Ovary (tissue), 7 donors: ENCODE measurements at regions not wholly inside any gene's neighbourhood (a gene's known extent, or its start where the extent isn't known, plus 50 kb on each side); places are given as distances from the start of the nearest gene placed in this dataset.

ENCODE experiments used
- DNase-seq, 5 donors: peaks; one replicate each; pipeline ENCODE4 v3.0.0-alpha.2; 2019 to 2020
- H3K27ac ChIP-seq, 2 donors: fragments of 200-600 bp; one replicate each; pipeline versions ENCODE4 v1.5.1 to v1.8.0; 2019 to 2022
- H3K27me3 ChIP-seq: fragments of 200-600 bp; one replicate; pipeline ENCODE4 v1.8.0; 2022
- H3K36me3 ChIP-seq: fragments of 200-600 bp; sonication (generic); one replicate; pipeline ENCODE4 v1.5.1; 2019
- H3K4me1 ChIP-seq: one replicate; pipeline ENCODE4 v1.8.1; 2013; ENCODE audit warnings: mild to moderate bottlenecking, moderate library complexity; ENCODE audit not compliant: insufficient read depth
- H3K4me3 ChIP-seq: fragments of 200-600 bp; sonication (generic); one replicate; pipeline ENCODE4 v1.5.1; 2017
- H3K9me3 ChIP-seq, 2 donors: fragments of 200-600 bp in 1 of 2; sonication (generic) in 1 of 2; one replicate each; pipeline versions ENCODE4 v1.5.1 to v1.8.1; 2013 to 2019; ENCODE audit warnings: mild to moderate bottlenecking in 1 of 2, moderate library complexity in 1 of 2
- EP300 ChIP-seq: sonication (generic); formaldehyde crosslinking; IDR thresholded peaks from one replicate; pipeline ENCODE4 v1.6.1; 2017; ENCODE audit warnings: antibody characterized with exemption
- POLR2A ChIP-seq: fragments of 450-650 bp; IDR thresholded peaks from one replicate; pipeline ENCODE4 v1.6.1; 2017; ENCODE audit warnings: antibody characterized with exemption, mild to moderate bottlenecking, moderate library complexity
- WGBS, 3 donors: extraction: QIAGEN DNeasy Blood & Tissue Kit in 1 of 3; methylation state at CpG; one replicate each; pipeline versions ENCODE4 v1.1.5 to v1.1.7; 2013 to 2017; 5-methylcytosine and 5-hydroxymethylcytosine counted together
- intact Hi-C, 4 donors: fragments of 100-400 bp; cut with DNase I; formaldehyde crosslinking; loops; one replicate each; pipeline versions ENCODE4 v1.11.0 to v1.15.1; 2022 to 2023
- TF ChIP-seq, protein P1 (sequence below), 3 donors: fragments of 450-650 bp in 2 of 3; fragments of 200-600 bp in 1 of 3; IDR thresholded peaks; one replicate each; pipeline versions ENCODE4 v1.5.1 to v1.8.0; 2016 to 2022; ENCODE audit warnings: antibody characterized with exemption in 3 of 3, mild to moderate bottlenecking in 1 of 3
- donor health status: DM: no; HTN: no; CAD: no; lungs with moderate emphysema.
- donor health status: DM: no; HTN: no; CAD: no.
- donor health status: Bipolar disorder and iron deficiency.
- donor health status: DM: no; HTN: no; CAD: no.
- donor health status: DM: yes; HTN: yes; CAD: no.

DNA sequence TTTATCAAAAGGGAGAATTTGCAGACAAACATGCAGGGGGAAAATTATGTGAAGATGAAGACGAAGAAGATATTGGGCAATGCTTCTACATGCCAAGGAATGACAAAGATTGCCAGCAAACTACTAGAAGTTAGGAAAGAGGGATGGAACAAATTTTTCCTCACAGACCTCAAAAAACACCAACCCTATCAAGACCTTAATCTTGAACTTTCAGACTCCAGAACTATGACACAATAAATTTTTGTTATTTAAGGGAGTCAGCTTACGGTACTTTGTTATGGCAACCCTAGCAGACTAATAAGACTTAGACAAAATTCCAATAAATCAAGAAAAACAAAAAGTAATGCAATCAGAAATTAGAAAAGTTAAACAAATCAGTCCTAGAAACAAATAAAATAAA, 280.0 kb upstream of the GNAI1 start:
- no peak for DNase-seq
- Histone ChIP-seq H3K27ac (no peak overlapping the region), H3K4me3 (no peak overlapping the region), H3K9me3 (no peaks in the 10 kb centered on the region), H3K27me3 (no peaks in the 10 kb centered on the region), H3K4me1 (no peaks in the 10 kb centered on the region), H3K36me3 (no peaks in the 10 kb centered on the region)
- 69 to 86% (median 70%) methylated on average over 2 of the region's 2 CpGs for WGBS, 3 donors
- intact Hi-C loops: no loop called here
- TF ChIP-seq POLR2A: no peak
- no peak for TF ChIP-seq EP300
- TF ChIP-seq, protein P1, sequence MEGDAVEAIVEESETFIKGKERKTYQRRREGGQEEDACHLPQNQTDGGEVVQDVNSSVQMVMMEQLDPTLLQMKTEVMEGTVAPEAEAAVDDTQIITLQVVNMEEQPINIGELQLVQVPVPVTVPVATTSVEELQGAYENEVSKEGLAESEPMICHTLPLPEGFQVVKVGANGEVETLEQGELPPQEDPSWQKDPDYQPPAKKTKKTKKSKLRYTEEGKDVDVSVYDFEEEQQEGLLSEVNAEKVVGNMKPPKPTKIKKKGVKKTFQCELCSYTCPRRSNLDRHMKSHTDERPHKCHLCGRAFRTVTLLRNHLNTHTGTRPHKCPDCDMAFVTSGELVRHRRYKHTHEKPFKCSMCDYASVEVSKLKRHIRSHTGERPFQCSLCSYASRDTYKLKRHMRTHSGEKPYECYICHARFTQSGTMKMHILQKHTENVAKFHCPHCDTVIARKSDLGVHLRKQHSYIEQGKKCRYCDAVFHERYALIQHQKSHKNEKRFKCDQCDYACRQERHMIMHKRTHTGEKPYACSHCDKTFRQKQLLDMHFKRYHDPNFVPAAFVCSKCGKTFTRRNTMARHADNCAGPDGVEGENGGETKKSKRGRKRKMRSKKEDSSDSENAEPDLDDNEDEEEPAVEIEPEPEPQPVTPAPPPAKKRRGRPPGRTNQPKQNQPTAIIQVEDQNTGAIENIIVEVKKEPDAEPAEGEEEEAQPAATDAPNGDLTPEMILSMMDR (IDR thresholded peaks at IDR 0.05): no peak

DNA sequence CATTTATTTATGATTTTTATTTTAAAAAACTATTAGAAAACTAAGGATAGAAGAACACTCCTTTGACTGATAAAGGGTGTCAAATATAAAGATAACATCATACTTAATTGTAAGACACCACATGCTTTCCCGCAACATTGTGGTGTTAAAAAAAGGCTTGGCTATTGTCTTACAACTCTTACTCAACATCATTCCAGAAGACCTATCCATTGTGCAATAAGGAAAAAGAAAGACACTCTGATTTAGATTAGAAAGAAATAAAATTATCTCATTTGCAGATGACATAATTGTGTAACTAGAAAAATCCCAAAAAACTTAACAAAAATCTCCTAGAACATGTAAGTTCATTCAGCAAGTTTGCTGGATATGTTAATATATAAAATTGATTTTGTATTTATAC, 296.7 kb upstream of the GNAI1 start:
- no peaks in the 10 kb centered on the region for H3K9me3 ChIP-seq
- no peak overlapping the region for H3K27ac ChIP-seq
- WGBS, 3 donors: 83 to 87% (median 87%) methylated on average over 1 of the region's 1 CpG
- intact Hi-C loops: no loop called here
- H3K36me3 ChIP-seq: no peaks in the 10 kb centered on the region
- no peak overlapping the region for H3K4me3 ChIP-seq
- H3K4me1 ChIP-seq: no peaks in the 10 kb centered on the region
- no peaks in the 10 kb centered on the region for H3K27me3 ChIP-seq
- no peak for DNase-seq
- no peak for TF ChIP-seq POLR2A

DNA sequence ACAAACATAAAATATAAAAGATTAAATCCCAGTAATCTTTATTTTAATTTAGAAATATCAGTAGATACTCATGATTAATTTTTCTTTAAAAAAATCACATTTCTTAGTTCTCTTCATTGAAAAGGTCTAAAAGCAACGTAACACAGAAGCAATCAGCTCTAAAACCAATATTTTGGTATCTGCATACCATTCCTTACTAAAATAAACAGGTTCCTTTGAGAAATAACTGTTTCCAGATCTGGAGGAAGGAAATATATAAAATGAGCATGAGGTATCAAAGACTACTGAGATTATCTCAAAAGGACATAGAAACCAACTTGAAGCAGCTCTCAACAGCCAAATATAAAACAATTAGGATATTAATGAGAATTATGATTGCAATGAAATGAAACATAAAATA, 301.0 kb upstream of the GNAI1 start:
- H3K27ac ChIP-seq: no peak overlapping the region
- H3K4me3 ChIP-seq: no peak overlapping the region
- 58 to 73% (median 72%) methylated on average over 1 of the region's 1 CpG for WGBS, 3 donors
- intact Hi-C loops: no loop called here
- no peaks in the 10 kb centered on the region for H3K9me3 ChIP-seq
- H3K27me3 ChIP-seq: no peaks in the 10 kb centered on the region
- H3K4me1 ChIP-seq: no peaks in the 10 kb centered on the region
- no peak for DNase-seq
- TF ChIP-seq, protein P1 (IDR thresholded peaks at IDR 0.05): no peak
- no peak for TF ChIP-seq EP300
- TF ChIP-seq POLR2A: no peak
- no peaks in the 10 kb centered on the region for H3K36me3 ChIP-seq

DNA sequence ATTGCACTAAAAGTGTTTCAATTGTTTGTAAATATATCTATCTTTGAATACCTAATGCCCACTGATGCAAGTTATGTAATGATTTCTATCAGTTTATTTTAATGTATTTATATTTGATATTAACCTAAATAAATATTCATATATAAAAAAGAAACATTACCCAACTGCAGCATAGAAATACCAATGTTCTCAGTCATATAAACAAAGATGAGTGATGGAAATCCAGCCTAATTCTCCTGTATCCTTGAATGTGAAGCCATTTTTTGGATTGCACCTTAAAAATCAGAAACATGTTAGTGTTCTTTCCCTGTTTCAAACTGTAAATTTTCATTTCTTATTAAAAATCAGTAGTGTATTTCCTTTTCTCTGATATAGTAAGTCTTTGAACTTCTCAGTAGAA, 305.8 kb upstream of the GNAI1 start:
- intact Hi-C loops: no loop called here
- Histone ChIP-seq H3K27ac (no peak overlapping the region), H3K4me3 (no peak overlapping the region), H3K27me3 (peaks cover 3% of the 10 kb centered on the region), H3K9me3 (no peaks in the 10 kb centered on the region), H3K4me1 (no peaks in the 10 kb centered on the region), H3K36me3 (no peaks in the 10 kb centered on the region)
- TF ChIP-seq, protein P1 (IDR thresholded peaks at IDR 0.05): no peak
- no peak for TF ChIP-seq POLR2A
- no peak for TF ChIP-seq EP300
- no peak for DNase-seq

DNA sequence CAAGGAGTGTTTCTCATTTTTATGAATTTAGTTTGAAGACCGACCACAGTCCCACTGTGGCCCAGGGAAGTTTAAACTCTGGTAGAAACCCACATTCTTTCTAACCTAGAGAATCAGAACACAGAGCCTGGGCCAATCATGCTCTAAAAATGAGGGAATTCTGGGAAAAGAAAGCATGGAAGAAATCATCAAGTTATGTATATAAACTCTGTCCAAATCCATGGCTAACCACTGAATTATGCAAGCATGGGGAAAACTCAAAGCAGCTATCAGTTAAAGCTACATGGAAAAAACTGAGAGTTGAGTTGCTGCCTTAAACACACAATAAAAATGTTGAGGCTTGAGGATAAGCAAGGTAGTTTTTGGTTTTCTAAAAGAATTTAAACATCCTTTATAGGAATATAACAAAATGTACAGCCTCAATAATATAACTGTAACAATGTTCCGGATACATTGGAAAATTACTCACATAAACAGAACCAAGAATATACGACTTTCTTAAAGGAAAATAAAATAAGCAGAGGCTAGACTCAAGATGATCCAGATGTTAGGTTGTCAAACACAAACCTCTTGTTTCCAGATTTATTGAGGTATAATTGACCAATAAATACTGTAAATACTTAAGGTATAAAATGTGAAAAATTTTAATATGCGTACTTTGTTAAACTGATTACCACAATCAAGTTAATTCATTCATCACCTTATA, 311.2 kb upstream of the GNAI1 start:
- Histone ChIP-seq H3K27ac (no peak overlapping the region), H3K27me3 (peaks cover 3% of the 10 kb centered on the region), H3K9me3 (no peaks in the 10 kb centered on the region), H3K36me3 (no peaks in the 10 kb centered on the region), H3K4me1 (no peaks in the 10 kb centered on the region), H3K4me3 (no peak overlapping the region)
- WGBS, 3 donors: 72 to 84% (median 82%) methylated on average over 4 of the region's 4 CpGs
- TF ChIP-seq POLR2A (no peak), EP300 (no peak)
- TF ChIP-seq, protein P1 (IDR thresholded peaks at IDR 0.05): no peak
- no peak for DNase-seq
- intact Hi-C loops: no loop called here
